ENCODE measurements at regions not wholly inside any gene's neighbourhood (a gene's known extent, or its start where the extent isn't known, plus 50 kb on each side); places are given as distances from the start of the nearest gene placed in this dataset.

- H3K36me3 ChIP-seq (replicated peaks in 1 of 2; ENCODE audit: control insufficient read depth in 1 of 2, insufficient read depth in 2 of 2, low read length in 1 of 2): no peaks in the 10 kb centered on the region
- no peaks in the 10 kb centered on the region for H3K4me1 ChIP-seq (ENCODE audit: control insufficient read depth in 1 of 2, insufficient read depth in 2 of 2, low read depth in 1 of 2, low read length in 1 of 2)
- no peak overlapping the region for H2AFZ ChIP-seq (ENCODE audit: low read depth)
- no peak overlapping the region for H3K9ac ChIP-seq
- no peaks in the 10 kb centered on the region for H3F3A ChIP-seq (replicated peaks; ENCODE audit: insufficient read depth)
- H3K4me3 ChIP-seq (ENCODE audit: low read depth in 2 of 2, low read length in 1 of 2): no peak overlapping the region
- no peak overlapping the region for H3K27ac ChIP-seq (ENCODE audit: low read depth in 2 of 2, low read length in 1 of 2)
- no peaks in the 10 kb centered on the region for H4K20me1 ChIP-seq (ENCODE audit: insufficient read depth)
- ChIA-PET CTCF (no interaction called here), POLR2A (no interaction called here)
- H3K79me2 ChIP-seq (ENCODE audit: insufficient read depth): no peaks in the 10 kb centered on the region
- TF ChIP-seq RAD21 (IDR thresholded peaks at IDR 0.05; ENCODE audit: low read length) (no peak), IRF3 (IDR thresholded peaks at IDR 0.05; ENCODE audit: low read depth, low read length) (no peak), REST (IDR thresholded peaks at IDR 0.05; ENCODE audit: low read depth, low read length) (no peak), CTCF (IDR thresholded peaks at IDR 0.05) (no peak), SIN3A (IDR thresholded peaks at IDR 0.05; ENCODE audit: borderline replicate concordance, low read depth, low read length) (no peak), TCF12 (IDR thresholded peaks at IDR 0.05) (no peak), YY1 (IDR thresholded peaks at IDR 0.05; ENCODE audit: low read depth) (no peak), USF1 (IDR thresholded peaks at IDR 0.05; ENCODE audit: borderline replicate concordance, low read depth) (no peak), SMC3 (IDR thresholded peaks at IDR 0.05; ENCODE audit: low read depth, low read length) (no peak), CHD2 (IDR thresholded peaks at IDR 0.05; ENCODE audit: low read length, partially characterized antibody) (no peak), GATA2 (CRISPR knock-in tag; IDR thresholded peaks at IDR 0.05) (no peak), TAF1 (IDR thresholded peaks at IDR 0.05; ENCODE audit: borderline replicate concordance, low read depth, low read length) (no peak)
- TF ChIP-seq, protein P1, sequence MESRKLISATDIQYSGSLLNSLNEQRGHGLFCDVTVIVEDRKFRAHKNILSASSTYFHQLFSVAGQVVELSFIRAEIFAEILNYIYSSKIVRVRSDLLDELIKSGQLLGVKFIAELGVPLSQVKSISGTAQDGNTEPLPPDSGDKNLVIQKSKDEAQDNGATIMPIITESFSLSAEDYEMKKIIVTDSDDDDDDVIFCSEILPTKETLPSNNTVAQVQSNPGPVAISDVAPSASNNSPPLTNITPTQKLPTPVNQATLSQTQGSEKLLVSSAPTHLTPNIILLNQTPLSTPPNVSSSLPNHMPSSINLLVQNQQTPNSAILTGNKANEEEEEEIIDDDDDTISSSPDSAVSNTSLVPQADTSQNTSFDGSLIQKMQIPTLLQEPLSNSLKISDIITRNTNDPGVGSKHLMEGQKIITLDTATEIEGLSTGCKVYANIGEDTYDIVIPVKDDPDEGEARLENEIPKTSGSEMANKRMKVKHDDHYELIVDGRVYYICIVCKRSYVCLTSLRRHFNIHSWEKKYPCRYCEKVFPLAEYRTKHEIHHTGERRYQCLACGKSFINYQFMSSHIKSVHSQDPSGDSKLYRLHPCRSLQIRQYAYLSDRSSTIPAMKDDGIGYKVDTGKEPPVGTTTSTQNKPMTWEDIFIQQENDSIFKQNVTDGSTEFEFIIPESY (IDR thresholded peaks at IDR 0.05; ENCODE audit: borderline replicate concordance, low read depth): no peak
- TF ChIP-seq, protein P2, sequence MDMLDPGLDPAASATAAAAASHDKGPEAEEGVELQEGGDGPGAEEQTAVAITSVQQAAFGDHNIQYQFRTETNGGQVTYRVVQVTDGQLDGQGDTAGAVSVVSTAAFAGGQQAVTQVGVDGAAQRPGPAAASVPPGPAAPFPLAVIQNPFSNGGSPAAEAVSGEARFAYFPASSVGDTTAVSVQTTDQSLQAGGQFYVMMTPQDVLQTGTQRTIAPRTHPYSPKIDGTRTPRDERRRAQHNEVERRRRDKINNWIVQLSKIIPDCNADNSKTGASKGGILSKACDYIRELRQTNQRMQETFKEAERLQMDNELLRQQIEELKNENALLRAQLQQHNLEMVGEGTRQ (IDR thresholded peaks at IDR 0.05; ENCODE audit: borderline replicate concordance, low read depth, low read length): no peak
- no peaks in the 10 kb centered on the region for H3K9me2 ChIP-seq
- no peaks in the 10 kb centered on the region for H3K27me3 ChIP-seq (ENCODE audit: insufficient read depth)
- H3K4me2 ChIP-seq: no peak overlapping the region
- DNase-seq: no peak
- no peaks in the 10 kb centered on the region for H3K9me3 ChIP-seq
- WGBS (ENCODE audit: low lambda C conversion rate): 91% methylated on average over 3 of the region's 3 CpGs
Measured at GRCh38 chr3:106293161-106293560, 424.3 kb upstream of the CBLB start.

All from SK-N-SH (cell line).